ENCODE measurements at regions not wholly inside any gene's neighbourhood (a gene's known extent, or its start where the extent isn't known, plus 50 kb on each side); places are given as distances from the start of the nearest gene placed in this dataset.

DNA sequence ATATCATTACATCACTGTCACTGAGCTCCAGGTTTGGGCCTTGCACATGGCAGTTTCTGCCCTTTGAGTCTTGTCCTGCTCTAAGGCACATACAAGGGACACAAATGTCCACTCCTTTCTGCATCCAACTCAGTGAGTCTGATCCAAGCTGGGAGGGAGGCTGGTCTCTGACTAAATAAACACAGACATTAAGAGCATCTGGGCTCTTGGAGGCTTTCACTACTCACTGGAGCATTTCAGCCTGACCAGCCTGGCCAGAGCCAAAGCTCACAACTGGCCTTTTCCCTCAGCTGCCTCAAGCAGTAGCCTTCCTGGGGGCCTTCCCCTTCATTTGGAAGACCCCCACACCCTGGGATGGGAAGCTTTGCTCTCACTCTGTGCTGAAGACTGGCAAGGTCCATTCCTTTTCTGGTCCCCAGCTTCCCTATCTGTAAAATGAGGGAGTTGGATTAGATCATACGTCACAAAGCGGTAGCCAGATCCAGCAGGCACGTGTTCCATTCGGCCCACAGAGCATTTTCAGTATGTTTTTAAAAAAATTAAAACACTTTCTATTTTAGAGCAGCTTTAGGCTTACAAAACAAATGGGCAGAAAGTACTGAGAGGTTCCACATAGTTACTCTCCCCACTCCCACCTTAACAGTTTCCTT is 58.6 kb upstream of the XPA start:
- no peak for TF ChIP-seq POLR2A (IDR thresholded peaks at IDR 0.05)
- TF ChIP-seq, protein P1, sequence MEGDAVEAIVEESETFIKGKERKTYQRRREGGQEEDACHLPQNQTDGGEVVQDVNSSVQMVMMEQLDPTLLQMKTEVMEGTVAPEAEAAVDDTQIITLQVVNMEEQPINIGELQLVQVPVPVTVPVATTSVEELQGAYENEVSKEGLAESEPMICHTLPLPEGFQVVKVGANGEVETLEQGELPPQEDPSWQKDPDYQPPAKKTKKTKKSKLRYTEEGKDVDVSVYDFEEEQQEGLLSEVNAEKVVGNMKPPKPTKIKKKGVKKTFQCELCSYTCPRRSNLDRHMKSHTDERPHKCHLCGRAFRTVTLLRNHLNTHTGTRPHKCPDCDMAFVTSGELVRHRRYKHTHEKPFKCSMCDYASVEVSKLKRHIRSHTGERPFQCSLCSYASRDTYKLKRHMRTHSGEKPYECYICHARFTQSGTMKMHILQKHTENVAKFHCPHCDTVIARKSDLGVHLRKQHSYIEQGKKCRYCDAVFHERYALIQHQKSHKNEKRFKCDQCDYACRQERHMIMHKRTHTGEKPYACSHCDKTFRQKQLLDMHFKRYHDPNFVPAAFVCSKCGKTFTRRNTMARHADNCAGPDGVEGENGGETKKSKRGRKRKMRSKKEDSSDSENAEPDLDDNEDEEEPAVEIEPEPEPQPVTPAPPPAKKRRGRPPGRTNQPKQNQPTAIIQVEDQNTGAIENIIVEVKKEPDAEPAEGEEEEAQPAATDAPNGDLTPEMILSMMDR (IDR thresholded peaks at IDR 0.05): no peak
